HL-60 (cell line): ENCODE measurements at regions not wholly inside any gene's neighbourhood (a gene's known extent, or its start where the extent isn't known, plus 50 kb on each side); places are given as distances from the start of the nearest gene placed in this dataset.

Experiments used
- DNase-seq, 2 experiments: peaks; one replicate each; pipeline ENCODE4 v3.0.0-alpha.2; 2010 to 2020; ENCODE audit warnings: low read depth in 1 of 2, low spot score in 1 of 2
- H3K27ac ChIP-seq: fragments of 250-450 bp; sonication (Bioruptor Pico); replicated peaks from 2 replicates; pipeline ENCODE4 v1.5.1; 2020; ENCODE audit warnings: mild to moderate bottlenecking, moderate library complexity
- H3K27me3 ChIP-seq: fragments of 250-450 bp; sonication (Bioruptor Pico); 2 replicates; pipeline ENCODE4 v1.5.1; 2021; ENCODE audit warnings: mild to moderate bottlenecking, moderate library complexity; ENCODE audit not compliant: insufficient read depth, poor library complexity, severe bottlenecking
- H3K4me3 ChIP-seq: replicated peaks from 2 replicates; pipeline ENCODE4 v1.5.1; 2011; ENCODE audit warnings: mild to moderate bottlenecking, control low read depth, low read length; ENCODE audit not compliant: insufficient read depth
- GABPA ChIP-seq: IDR thresholded peaks from 2 replicates; pipeline ENCODE4 v1.6.1; 2012; ENCODE audit warnings: low read depth
- POLR2AphosphoS5 ChIP-seq: IDR thresholded peaks from 2 replicates; pipeline ENCODE4 v1.6.1; 2012; ENCODE audit warnings: low read depth
- REST ChIP-seq: IDR thresholded peaks from 2 replicates; pipeline ENCODE4 v1.6.1; 2012; ENCODE audit warnings: low read depth; ENCODE audit not compliant: insufficient replicate concordance
- SPI1 ChIP-seq: IDR thresholded peaks from 2 replicates; pipeline ENCODE4 v1.6.1; 2012; ENCODE audit warnings: low read depth, mild to moderate bottlenecking, borderline replicate concordance
- TF ChIP-seq, protein P1 (sequence below): IDR thresholded peaks from one replicate; pipeline ENCODE4 v1.5.1; 2011; ENCODE audit warnings: low read length, control low read depth, inconsistent platforms; ENCODE audit not compliant: insufficient read depth

GRCh38 chr18:78247615-78248289 lies 731.9 kb upstream of the SALL3 start:
- no peak for DNase-seq
- H3K27ac ChIP-seq: no peak overlapping the region
- no peak overlapping the region for H3K4me3 ChIP-seq
- TF ChIP-seq REST: no peak
- no peak for TF ChIP-seq SPI1
- TF ChIP-seq, protein P1, sequence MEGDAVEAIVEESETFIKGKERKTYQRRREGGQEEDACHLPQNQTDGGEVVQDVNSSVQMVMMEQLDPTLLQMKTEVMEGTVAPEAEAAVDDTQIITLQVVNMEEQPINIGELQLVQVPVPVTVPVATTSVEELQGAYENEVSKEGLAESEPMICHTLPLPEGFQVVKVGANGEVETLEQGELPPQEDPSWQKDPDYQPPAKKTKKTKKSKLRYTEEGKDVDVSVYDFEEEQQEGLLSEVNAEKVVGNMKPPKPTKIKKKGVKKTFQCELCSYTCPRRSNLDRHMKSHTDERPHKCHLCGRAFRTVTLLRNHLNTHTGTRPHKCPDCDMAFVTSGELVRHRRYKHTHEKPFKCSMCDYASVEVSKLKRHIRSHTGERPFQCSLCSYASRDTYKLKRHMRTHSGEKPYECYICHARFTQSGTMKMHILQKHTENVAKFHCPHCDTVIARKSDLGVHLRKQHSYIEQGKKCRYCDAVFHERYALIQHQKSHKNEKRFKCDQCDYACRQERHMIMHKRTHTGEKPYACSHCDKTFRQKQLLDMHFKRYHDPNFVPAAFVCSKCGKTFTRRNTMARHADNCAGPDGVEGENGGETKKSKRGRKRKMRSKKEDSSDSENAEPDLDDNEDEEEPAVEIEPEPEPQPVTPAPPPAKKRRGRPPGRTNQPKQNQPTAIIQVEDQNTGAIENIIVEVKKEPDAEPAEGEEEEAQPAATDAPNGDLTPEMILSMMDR: no peak
- TF ChIP-seq GABPA: no peak
- TF ChIP-seq POLR2AphosphoS5: no peak
- H3K27me3 ChIP-seq: no peaks in the 10 kb centered on the region

DNA sequence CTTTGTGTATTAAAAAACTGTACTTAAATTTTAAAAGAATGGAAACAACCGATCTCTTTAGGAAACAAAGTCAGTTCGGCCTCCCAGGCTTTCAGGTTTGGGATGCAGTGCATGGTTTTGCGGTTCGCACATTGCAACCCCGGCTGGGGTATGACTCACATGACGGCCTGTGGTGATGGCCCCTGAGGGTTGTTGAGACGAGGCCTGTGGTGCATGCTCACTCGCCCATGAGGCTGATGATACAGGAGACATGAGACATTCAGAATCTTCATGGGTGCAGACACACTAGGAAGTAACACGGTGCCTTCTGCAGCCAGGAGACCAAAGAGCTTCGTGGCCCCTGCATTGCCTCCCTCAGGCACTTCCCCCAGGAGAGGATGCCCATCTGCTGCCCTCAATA lies 724.6 kb upstream of the SALL3 start:
- TF ChIP-seq GABPA: no peak
- no peak for TF ChIP-seq REST
- TF ChIP-seq SPI1: no peak
- TF ChIP-seq, protein P1: no peak
- TF ChIP-seq POLR2AphosphoS5: no peak
- DNase-seq: no peak
- no peaks in the 10 kb centered on the region for H3K27me3 ChIP-seq
- no peak overlapping the region for H3K27ac ChIP-seq
- no peak overlapping the region for H3K4me3 ChIP-seq

GRCh38 chr18:78268226-78268988 lies 711.2 kb upstream of the SALL3 start:
- DNase-seq: no peak
- Histone ChIP-seq H3K27me3 (no peaks in the 10 kb centered on the region), H3K4me3 (no peak overlapping the region), H3K27ac (no peak overlapping the region)
- TF ChIP-seq REST (no peak), POLR2AphosphoS5 (no peak), SPI1 (no peak), GABPA (no peak)
- TF ChIP-seq, protein P1: no peak
